ENCODE measurements at regions not wholly inside any gene's neighbourhood (a gene's known extent, or its start where the extent isn't known, plus 50 kb on each side); places are given as distances from the start of the nearest gene placed in this dataset.
A peak's percentile ranks its signal among the peaks of the same experiment; 100 is the strongest.
"Not testable (repeated sequence)": the region's sequence is repeated elsewhere in the genome, so short reads cannot be mapped to it uniquely, and the experiment has no call there.

DNA sequence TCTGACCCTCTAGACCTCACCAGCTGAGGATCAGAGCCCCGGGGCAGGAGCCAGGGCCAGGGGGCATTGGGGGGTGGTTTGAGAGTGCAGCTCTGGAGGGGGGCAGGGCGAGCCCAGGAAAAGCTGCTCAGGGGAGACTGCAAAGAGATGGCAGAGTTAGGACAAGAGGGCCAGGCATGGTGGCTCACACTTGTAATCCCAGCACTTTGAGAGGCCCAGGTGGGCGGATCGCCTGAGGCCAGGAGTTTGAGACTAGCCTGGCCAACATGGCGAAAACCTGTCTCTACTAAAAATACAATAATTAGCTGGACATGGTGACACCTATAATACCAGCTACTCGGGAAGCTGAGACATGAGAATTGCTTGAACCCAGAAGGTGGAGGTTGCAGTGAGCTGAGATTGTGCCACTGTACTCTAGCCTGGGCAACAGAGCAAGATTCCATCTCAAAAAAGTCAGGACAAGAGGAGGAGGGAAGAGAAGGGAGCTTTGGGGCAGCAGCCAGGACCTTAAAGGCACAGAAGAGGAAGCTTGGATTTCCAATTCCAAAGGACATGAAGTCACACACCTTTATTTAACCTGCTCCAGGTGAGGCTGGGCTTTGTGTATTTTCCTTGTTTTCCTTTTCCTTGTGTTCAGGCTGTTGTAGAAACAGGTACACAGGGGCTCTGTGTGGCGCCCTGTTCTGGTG is 180.5 kb upstream of the OSBPL11 start:
- not testable (repeated sequence) for H3K36me3 ChIP-seq (replicated peaks; ENCODE audit: low read depth, low read length); H2AFZ ChIP-seq (ENCODE audit: low read depth, low read length); H3K4me2 ChIP-seq (ENCODE audit: low read length); H3K9me3 ChIP-seq (ENCODE audit: insufficient read depth, low read length); H3K27me3 ChIP-seq (ENCODE audit: low read depth, low read length); H3K79me2 ChIP-seq (ENCODE audit: low read length); H3K4me3 ChIP-seq (ENCODE audit: low read length); H3K27ac ChIP-seq (ENCODE audit: low read length); H4K20me1 ChIP-seq (ENCODE audit: insufficient read depth, low read length); H3K9ac ChIP-seq (ENCODE audit: low read length); H3K4me1 ChIP-seq (ENCODE audit: low read length)

- H3K79me2 ChIP-seq (ENCODE audit: low read length); H3K4me1 ChIP-seq (ENCODE audit: low read length); H3K4me3 ChIP-seq (ENCODE audit: low read length); H3K4me2 ChIP-seq (ENCODE audit: low read length); H3K36me3 ChIP-seq (replicated peaks; ENCODE audit: low read depth, low read length); H4K20me1 ChIP-seq (ENCODE audit: insufficient read depth, low read length); H3K27me3 ChIP-seq (ENCODE audit: low read depth, low read length); H3K9ac ChIP-seq (ENCODE audit: low read length); H2AFZ ChIP-seq (ENCODE audit: low read depth, low read length); H3K9me3 ChIP-seq (ENCODE audit: insufficient read depth, low read length); H3K27ac ChIP-seq (ENCODE audit: low read length): not testable (repeated sequence)
Measured at GRCh38 chr3:125779276-125779675, 184.0 kb upstream of the OSBPL11 start.

- not testable (repeated sequence) for H3K4me2 ChIP-seq (ENCODE audit: low read length); H3K9ac ChIP-seq (ENCODE audit: low read length); H3K4me1 ChIP-seq (ENCODE audit: low read length); H4K20me1 ChIP-seq (ENCODE audit: insufficient read depth, low read length); H3K4me3 ChIP-seq (ENCODE audit: low read length); H2AFZ ChIP-seq (ENCODE audit: low read depth, low read length); H3K36me3 ChIP-seq (replicated peaks; ENCODE audit: low read depth, low read length); H3K27ac ChIP-seq (ENCODE audit: low read length); H3K27me3 ChIP-seq (ENCODE audit: low read depth, low read length); H3K9me3 ChIP-seq (ENCODE audit: insufficient read depth, low read length); H3K79me2 ChIP-seq (ENCODE audit: low read length)
Measured at GRCh38 chr3:125779918-125780317, 184.6 kb upstream of the OSBPL11 start.

GRCh38 chr3:125781678-125782077 is 186.4 kb upstream of the OSBPL11 start:
- H3K9ac ChIP-seq (ENCODE audit: low read length); H3K27me3 ChIP-seq (ENCODE audit: low read depth, low read length); H4K20me1 ChIP-seq (ENCODE audit: insufficient read depth, low read length); H2AFZ ChIP-seq (ENCODE audit: low read depth, low read length); H3K27ac ChIP-seq (ENCODE audit: low read length); H3K36me3 ChIP-seq (replicated peaks; ENCODE audit: low read depth, low read length); H3K4me3 ChIP-seq (ENCODE audit: low read length); H3K9me3 ChIP-seq (ENCODE audit: insufficient read depth, low read length); H3K4me1 ChIP-seq (ENCODE audit: low read length); H3K79me2 ChIP-seq (ENCODE audit: low read length); H3K4me2 ChIP-seq (ENCODE audit: low read length): not testable (repeated sequence)

DNA sequence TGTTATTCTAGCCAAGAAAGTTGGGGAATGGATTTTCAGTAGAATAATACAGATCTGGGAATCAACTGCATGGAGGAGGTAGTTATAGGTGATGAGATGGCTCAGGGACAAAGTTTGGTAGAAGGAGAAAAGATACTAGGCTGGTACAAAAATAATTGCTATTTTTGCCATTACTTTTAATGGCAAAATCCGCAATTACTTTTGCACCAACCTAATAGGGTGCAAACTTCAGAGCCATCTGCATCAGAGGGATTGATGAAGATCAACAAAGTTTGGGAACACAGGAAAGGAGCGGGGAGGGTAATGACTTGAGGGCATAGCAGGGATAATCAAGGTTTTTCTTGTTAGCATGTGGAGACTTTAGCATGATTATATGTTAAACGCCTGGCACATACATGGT is 178.7 kb upstream of the ROPN1B start:
- not testable (repeated sequence) for H3K4me3 ChIP-seq (ENCODE audit: low read length); H3K79me2 ChIP-seq (ENCODE audit: low read length); H3K36me3 ChIP-seq (replicated peaks; ENCODE audit: low read depth, low read length); H3K9ac ChIP-seq (ENCODE audit: low read length); H2AFZ ChIP-seq (ENCODE audit: low read depth, low read length); H3K4me2 ChIP-seq (ENCODE audit: low read length); H3K27ac ChIP-seq (ENCODE audit: low read length); H4K20me1 ChIP-seq (ENCODE audit: insufficient read depth, low read length); H3K4me1 ChIP-seq (ENCODE audit: low read length); H3K9me3 ChIP-seq (ENCODE audit: insufficient read depth, low read length); H3K27me3 ChIP-seq (ENCODE audit: low read depth, low read length)

- not testable (repeated sequence) for H4K20me1 ChIP-seq (ENCODE audit: insufficient read depth, low read length); H3K9me3 ChIP-seq (ENCODE audit: insufficient read depth, low read length)
Measured at GRCh38 chr3:125791021-125791420, 178.0 kb upstream of the ROPN1B start.

DNA sequence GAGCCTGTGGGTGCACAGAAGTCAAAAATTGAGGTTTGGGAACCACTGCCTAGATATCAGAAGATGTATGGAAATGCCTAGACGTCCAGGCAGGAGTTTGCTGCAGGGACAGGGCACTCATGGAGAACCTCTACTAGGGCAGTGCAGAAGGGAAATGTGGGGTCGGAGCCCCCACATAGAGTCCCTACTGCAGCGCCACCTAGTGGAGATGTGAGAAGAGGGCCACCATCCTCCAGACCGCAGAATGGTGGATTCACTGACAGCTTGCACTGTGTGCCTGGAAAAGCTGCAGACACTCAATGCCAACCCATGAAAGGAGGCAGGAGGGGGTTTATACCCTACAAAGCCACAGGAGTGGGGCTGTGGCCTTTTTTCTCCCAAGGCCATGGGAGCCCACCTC is 159.0 kb upstream of the ROPN1B start:
- H3K4me3 ChIP-seq (ENCODE audit: low read length); H3K4me2 ChIP-seq (ENCODE audit: low read length); H3K4me1 ChIP-seq (ENCODE audit: low read length); H3K9ac ChIP-seq (ENCODE audit: low read length); H3K79me2 ChIP-seq (ENCODE audit: low read length); H2AFZ ChIP-seq (ENCODE audit: low read depth, low read length); H3K27ac ChIP-seq (ENCODE audit: low read length); H4K20me1 ChIP-seq (ENCODE audit: insufficient read depth, low read length); H3K36me3 ChIP-seq (replicated peaks; ENCODE audit: low read depth, low read length); H3K9me3 ChIP-seq (ENCODE audit: insufficient read depth, low read length); H3K27me3 ChIP-seq (ENCODE audit: low read depth, low read length): not testable (repeated sequence)

More at GRCh38 chr3:125791021-125791420, 178.0 kb upstream of the ROPN1B start:
- not testable (repeated sequence) for H2AFZ ChIP-seq (ENCODE audit: low read depth, low read length); H3K27me3 ChIP-seq (ENCODE audit: low read depth, low read length); H3K36me3 ChIP-seq (replicated peaks; ENCODE audit: low read depth, low read length); H3K4me2 ChIP-seq (ENCODE audit: low read length); H3K9ac ChIP-seq (ENCODE audit: low read length); H3K27ac ChIP-seq (ENCODE audit: low read length); H3K79me2 ChIP-seq (ENCODE audit: low read length); H3K4me3 ChIP-seq (ENCODE audit: low read length); H3K4me1 ChIP-seq (ENCODE audit: low read length)

GRCh38 chr3:125822175-125822574 is 146.8 kb upstream of the ROPN1B start:
- not testable (repeated sequence) for H3K9me3 ChIP-seq (ENCODE audit: insufficient read depth, low read length); H3K79me2 ChIP-seq (ENCODE audit: low read length); H3K36me3 ChIP-seq (replicated peaks; ENCODE audit: low read depth, low read length); H3K4me1 ChIP-seq (ENCODE audit: low read length); H4K20me1 ChIP-seq (ENCODE audit: insufficient read depth, low read length); H3K4me3 ChIP-seq (ENCODE audit: low read length); H3K27me3 ChIP-seq (ENCODE audit: low read depth, low read length); H3K9ac ChIP-seq (ENCODE audit: low read length); H3K27ac ChIP-seq (ENCODE audit: low read length); H3K4me2 ChIP-seq (ENCODE audit: low read length); H2AFZ ChIP-seq (ENCODE audit: low read depth, low read length)

GRCh38 chr3:125831005-125831750 is 137.8 kb upstream of the ROPN1B start:
- not testable (repeated sequence) for H3K4me1 ChIP-seq (ENCODE audit: low read length); H4K20me1 ChIP-seq (ENCODE audit: insufficient read depth, low read length); H3K9ac ChIP-seq (ENCODE audit: low read length); H3K27me3 ChIP-seq (ENCODE audit: low read depth, low read length); H3K4me3 ChIP-seq (ENCODE audit: low read length); H3K79me2 ChIP-seq (ENCODE audit: low read length); H3K4me2 ChIP-seq (ENCODE audit: low read length); H3K36me3 ChIP-seq (replicated peaks; ENCODE audit: low read depth, low read length); H3K27ac ChIP-seq (ENCODE audit: low read length); H3K9me3 ChIP-seq (ENCODE audit: insufficient read depth, low read length); H2AFZ ChIP-seq (ENCODE audit: low read depth, low read length)

DNA sequence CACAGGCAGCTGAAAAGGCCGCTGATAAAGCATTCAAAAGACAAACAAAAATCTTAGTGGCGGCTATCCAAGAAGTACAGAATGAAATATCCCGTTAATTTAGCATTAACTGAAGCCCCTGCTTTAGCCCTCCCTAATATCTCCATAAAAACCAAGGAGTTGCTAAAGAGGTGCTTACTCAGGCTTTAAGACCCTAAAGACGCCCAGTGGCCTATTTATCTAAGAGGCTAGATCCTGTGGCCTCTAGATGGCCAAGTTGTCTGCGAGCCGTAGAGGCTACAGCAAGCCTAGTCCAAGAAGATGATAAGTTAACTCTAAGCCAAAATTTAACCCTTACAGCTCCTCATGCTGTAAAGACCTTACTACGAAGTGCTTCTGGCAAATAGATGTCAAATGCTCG is 133.4 kb upstream of the ROPN1B start:
- peak overlapping the region; percentile 71 for H3K4me3 ChIP-seq (ENCODE audit: low read length)
- H3K4me1 ChIP-seq (ENCODE audit: low read length); H4K20me1 ChIP-seq (ENCODE audit: insufficient read depth, low read length); H2AFZ ChIP-seq (ENCODE audit: low read depth, low read length); H3K27ac ChIP-seq (ENCODE audit: low read length); H3K79me2 ChIP-seq (ENCODE audit: low read length); H3K36me3 ChIP-seq (replicated peaks; ENCODE audit: low read depth, low read length); H3K27me3 ChIP-seq (ENCODE audit: low read depth, low read length); H3K9me3 ChIP-seq (ENCODE audit: insufficient read depth, low read length); H3K9ac ChIP-seq (ENCODE audit: low read length): not testable (repeated sequence)
- peak overlapping the region; percentile 68 for H3K4me2 ChIP-seq (ENCODE audit: low read length)
